Fibroblast of mammary gland (primary cell): ENCODE measurements at regions not wholly inside any gene's neighbourhood (a gene's known extent, or its start where the extent isn't known, plus 50 kb on each side); places are given as distances from the start of the nearest gene placed in this dataset.
"Not testable (repeated sequence)": the region's sequence is repeated elsewhere in the genome, so short reads cannot be mapped to it uniquely, and the experiment has no call there.

Experiments used
- DNase-seq: peaks from one replicate; pipeline ENCODE4 v3.0.0-alpha.2; 2010; ENCODE audit warnings: low read depth
- H3K4me3 ChIP-seq: 2 replicates; pipeline ENCODE4 v1.5.1; 2011; ENCODE audit warnings: low read depth, mild to moderate bottlenecking, low read length, moderate library complexity; ENCODE audit not compliant: control insufficient read depth
- CTCF ChIP-seq: conservative IDR thresholded peaks from 2 replicates; pipeline ENCODE4 v1.5.1; 2011; ENCODE audit warnings: low read depth, low read length, inconsistent platforms; ENCODE audit not compliant: control insufficient read depth, insufficient read depth

DNA sequence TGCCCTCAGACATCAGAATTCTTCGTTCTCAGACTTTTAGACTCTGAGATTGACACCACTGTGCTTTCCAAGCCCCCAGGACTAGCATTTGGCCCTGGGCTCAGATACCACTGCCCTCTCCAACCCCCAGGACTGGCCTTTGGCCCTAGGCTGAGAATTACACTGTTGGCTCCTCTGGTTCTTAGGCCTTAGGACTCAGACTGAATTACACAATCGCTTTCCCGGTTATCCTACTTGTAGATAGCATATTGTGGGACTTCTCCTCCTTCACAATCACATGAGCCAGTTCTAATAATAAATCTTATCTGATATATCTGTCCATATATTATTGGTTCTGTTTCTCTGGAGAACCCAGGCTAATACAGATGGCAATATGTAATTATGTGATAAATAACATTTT, 1725.5 kb downstream of the GRIK2 start:
- no peak for TF ChIP-seq CTCF
- no peak for DNase-seq

GRCh38 chr6:103114582-103114981, 1721.1 kb downstream of the GRIK2 start:
- no peak overlapping the region for H3K4me3 ChIP-seq
- TF ChIP-seq CTCF: no peak
- no peak for DNase-seq

More for the DNA sequence above, 1725.5 kb downstream of the GRIK2 start:
- no peak overlapping the region for H3K4me3 ChIP-seq

DNA sequence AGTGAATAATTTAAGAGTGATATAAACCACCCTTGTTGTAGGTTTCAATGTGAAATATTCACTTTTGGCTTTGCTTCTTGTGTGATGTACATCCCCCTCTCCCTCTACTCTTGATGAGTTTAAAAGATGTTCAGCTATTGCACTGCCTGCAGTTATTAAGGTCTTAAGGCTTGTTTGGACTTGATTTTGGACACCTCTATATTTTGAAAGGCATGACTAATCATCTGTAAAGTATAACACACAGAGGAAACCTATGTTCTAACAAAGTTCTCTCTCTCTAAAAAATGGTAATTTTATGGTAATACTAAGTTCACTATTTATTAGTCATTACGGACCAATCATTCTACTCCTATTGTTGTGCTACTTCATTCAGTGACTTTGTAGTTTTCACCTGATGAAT, 1719.9 kb downstream of the GRIK2 start:
- no peak for TF ChIP-seq CTCF
- no peak overlapping the region for H3K4me3 ChIP-seq
- DNase-seq: no peak

DNA sequence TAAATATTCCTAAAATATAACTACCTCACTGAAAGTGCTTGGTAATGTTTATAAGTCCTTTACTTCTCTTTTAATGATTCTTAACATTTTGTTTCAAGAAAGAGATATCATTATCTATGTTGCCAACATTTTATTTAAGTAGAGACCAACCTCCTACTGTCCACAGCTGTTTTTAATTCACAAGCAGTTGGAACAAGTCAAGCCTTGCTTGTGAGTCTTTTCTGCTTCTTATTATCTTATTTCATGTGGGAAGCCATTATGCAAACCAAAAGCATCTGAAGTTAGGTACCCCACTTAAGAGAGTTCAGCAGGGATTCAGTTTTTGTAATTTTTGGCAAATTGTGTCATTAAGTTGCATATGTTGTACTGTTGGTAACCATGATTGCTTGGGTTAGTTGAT, 1714.5 kb downstream of the GRIK2 start:
- no peak for DNase-seq
- TF ChIP-seq CTCF: no peak
- H3K4me3 ChIP-seq: no peak overlapping the region

DNA sequence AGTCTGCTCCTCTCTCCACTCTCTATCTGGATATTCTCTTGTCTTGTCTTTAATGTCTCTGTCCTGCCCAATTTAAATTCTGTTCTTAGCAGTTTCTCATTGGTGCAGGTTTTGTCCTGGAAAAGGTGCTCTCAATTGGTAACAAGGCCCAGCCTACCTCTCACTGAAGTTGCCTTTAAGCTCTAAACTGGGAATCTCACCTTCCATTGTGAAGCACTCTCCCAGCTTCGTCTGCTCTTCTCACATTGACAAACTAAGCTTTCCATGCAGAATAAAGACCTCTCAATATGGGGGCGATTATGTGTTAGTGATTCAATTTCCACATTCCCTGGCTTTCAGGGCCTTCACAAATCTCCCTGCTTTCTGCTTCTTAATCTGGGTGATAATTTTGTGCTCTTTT, 1712.2 kb downstream of the GRIK2 start:
- no peak for TF ChIP-seq CTCF
- H3K4me3 ChIP-seq: no peak overlapping the region
- DNase-seq: no peak

DNA sequence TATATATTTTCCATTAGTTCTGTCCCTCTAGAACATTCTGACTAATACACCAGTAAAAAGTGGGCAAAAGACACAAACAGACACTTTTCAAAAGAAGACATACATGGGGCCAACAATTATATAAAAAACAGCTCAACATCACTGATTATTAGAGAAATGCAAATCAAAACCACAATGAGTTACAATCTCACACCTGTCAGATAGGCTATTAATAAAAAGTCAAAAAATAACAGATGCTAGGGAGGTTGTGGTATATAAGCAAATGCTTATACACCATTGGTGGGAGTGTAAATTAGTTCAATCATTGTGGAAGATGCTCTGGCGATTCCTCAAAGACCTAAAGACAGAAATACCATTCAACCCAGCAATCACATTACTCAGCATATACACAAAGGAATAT, 1707.8 kb downstream of the GRIK2 start:
- DNase-seq: no peak
- H3K4me3 ChIP-seq: no peak overlapping the region
- TF ChIP-seq CTCF: no peak

DNA sequence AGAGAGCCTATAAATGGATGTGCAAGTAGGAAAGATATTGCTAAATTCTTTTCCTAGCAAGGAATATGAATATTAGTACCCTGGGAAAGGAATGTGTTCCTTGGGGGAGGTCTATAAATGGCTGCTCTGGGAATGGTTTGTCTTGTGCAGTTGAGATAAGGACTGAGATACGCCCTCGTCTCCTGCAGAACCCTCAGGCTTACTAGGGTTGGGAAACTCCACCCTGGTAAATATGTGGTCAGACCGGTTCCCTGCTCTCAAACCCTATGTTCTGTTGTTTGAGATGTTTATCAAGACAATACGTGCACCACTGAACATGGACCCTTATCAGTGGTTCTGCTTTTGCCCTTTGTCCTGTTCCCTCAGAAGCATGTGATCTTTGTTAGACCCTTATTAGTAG, 1698.9 kb downstream of the GRIK2 start:
- DNase-seq, H3K4me3 ChIP-seq: not testable (repeated sequence)
